PFSK-1 (cell line): ENCODE measurements at regions not wholly inside any gene's neighbourhood (a gene's known extent, or its start where the extent isn't known, plus 50 kb on each side); places are given as distances from the start of the nearest gene placed in this dataset.

Source experiments
- POLR2AphosphoS5 ChIP-seq: IDR thresholded peaks from 2 replicates; pipeline ENCODE4 v1.6.1; 2012; ENCODE audit warnings: low read depth, mild to moderate bottlenecking, control low read depth, low read length, moderate library complexity
- TF ChIP-seq, protein P1 (sequence below), 2 experiments: IDR thresholded peaks; 2 replicates each; pipeline versions ENCODE4 v1.6.1 to v1.8.0; 2011 to 2012; ENCODE audit warnings: low read depth in 2 of 2, low read length in 2 of 2, control low read depth in 1 of 2, inconsistent platforms in 1 of 2, mild to moderate bottlenecking in 1 of 2, moderate library complexity in 1 of 2; ENCODE audit not compliant: insufficient read depth in 1 of 2

DNA sequence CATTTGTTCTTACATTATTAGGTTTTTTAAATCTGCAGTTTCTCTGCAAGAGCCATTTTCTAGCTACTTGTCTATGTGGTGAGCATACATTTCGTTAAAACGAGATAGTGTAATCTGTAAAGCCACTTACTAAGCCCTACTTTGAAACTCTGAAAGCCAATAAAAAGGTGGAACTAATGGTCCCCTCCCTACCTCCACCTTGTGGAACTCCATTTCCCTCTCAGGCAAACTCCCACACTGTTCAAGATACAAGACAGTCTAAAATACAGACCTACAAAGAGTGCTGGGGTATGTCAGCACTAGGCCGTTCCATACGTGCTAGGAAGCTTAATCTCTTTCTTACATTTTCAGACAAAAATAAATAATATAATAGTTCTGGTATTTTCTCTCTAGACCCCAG is 74.1 kb downstream of the DUSP6 start:
- TF ChIP-seq, protein P1, sequence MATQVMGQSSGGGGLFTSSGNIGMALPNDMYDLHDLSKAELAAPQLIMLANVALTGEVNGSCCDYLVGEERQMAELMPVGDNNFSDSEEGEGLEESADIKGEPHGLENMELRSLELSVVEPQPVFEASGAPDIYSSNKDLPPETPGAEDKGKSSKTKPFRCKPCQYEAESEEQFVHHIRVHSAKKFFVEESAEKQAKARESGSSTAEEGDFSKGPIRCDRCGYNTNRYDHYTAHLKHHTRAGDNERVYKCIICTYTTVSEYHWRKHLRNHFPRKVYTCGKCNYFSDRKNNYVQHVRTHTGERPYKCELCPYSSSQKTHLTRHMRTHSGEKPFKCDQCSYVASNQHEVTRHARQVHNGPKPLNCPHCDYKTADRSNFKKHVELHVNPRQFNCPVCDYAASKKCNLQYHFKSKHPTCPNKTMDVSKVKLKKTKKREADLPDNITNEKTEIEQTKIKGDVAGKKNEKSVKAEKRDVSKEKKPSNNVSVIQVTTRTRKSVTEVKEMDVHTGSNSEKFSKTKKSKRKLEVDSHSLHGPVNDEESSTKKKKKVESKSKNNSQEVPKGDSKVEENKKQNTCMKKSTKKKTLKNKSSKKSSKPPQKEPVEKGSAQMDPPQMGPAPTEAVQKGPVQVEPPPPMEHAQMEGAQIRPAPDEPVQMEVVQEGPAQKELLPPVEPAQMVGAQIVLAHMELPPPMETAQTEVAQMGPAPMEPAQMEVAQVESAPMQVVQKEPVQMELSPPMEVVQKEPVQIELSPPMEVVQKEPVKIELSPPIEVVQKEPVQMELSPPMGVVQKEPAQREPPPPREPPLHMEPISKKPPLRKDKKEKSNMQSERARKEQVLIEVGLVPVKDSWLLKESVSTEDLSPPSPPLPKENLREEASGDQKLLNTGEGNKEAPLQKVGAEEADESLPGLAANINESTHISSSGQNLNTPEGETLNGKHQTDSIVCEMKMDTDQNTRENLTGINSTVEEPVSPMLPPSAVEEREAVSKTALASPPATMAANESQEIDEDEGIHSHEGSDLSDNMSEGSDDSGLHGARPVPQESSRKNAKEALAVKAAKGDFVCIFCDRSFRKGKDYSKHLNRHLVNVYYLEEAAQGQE (IDR thresholded peaks at IDR 0.05; ENCODE audit: insufficient read depth in 1 of 2, low read depth in 2 of 2, low read length in 2 of 2), result no peak
- TF ChIP-seq POLR2AphosphoS5, result no peak
